ENCODE measurements at regions not wholly inside any gene's neighbourhood (a gene's known extent, or its start where the extent isn't known, plus 50 kb on each side); places are given as distances from the start of the nearest gene placed in this dataset.

DNA sequence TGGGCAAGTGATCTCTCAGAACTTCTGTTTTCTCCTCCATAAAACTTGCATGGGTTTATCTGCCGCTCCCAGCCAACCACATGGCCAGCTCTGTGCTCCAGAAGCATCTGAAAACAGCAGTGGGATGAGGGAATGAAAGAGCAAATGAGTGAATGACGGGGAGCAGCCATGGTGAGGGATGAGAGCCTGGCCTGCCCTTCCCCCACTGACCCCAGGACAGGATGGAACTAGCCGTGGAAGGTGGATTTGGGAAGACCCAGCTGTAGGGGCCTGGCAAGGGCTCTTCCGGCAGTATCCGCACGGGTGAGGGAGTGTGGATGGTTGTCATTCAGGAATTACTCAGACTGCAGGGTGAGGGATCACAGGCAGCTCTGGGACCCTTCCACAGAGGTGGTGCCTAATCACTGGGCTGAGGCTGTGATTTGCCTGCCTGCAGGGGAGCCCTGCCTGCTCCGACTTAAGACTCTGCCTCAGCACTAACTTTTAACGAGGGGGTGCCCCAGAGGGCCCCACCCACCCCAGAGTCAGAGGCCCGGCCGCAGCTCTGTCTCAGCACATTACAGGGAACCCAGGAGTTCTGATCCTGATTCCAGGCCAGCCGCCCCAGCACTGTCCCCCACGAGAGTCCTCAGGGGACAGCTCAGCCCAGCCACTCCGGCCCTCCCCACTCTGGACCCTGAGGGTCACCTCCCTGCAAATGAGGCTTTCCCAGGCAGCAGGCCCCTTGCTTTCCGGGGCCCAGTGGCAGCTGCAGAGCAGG is 136.8 kb upstream of the C14orf180 start:
- no peak overlapping the region for H2AFZ ChIP-seq (ENCODE audit: low read length)
- H3K9me3 ChIP-seq (ENCODE audit: control insufficient read depth, insufficient read depth, low read depth, low read length) = no peaks in the 10 kb centered on the region
- no peaks in the 10 kb centered on the region for H3K79me2 ChIP-seq (ENCODE audit: control insufficient read depth, insufficient read depth, low read length)
- TF ChIP-seq EZH2 (IDR thresholded peaks at IDR 0.05; ENCODE audit: low read length, missing control alignments) = no peak
- TF ChIP-seq, protein P1, sequence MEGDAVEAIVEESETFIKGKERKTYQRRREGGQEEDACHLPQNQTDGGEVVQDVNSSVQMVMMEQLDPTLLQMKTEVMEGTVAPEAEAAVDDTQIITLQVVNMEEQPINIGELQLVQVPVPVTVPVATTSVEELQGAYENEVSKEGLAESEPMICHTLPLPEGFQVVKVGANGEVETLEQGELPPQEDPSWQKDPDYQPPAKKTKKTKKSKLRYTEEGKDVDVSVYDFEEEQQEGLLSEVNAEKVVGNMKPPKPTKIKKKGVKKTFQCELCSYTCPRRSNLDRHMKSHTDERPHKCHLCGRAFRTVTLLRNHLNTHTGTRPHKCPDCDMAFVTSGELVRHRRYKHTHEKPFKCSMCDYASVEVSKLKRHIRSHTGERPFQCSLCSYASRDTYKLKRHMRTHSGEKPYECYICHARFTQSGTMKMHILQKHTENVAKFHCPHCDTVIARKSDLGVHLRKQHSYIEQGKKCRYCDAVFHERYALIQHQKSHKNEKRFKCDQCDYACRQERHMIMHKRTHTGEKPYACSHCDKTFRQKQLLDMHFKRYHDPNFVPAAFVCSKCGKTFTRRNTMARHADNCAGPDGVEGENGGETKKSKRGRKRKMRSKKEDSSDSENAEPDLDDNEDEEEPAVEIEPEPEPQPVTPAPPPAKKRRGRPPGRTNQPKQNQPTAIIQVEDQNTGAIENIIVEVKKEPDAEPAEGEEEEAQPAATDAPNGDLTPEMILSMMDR (conservative IDR thresholded peaks at IDR 0.05 in 1 of 2, IDR thresholded peaks at IDR 0.05 in 1 of 2; ENCODE audit: low read depth in 1 of 2, low read length in 2 of 2) = no peak
- no peak overlapping the region for H3K9ac ChIP-seq (ENCODE audit: insufficient read depth, low read length)
- no peak overlapping the region for H3K4me3 ChIP-seq (replicated peaks in 1 of 4; ENCODE audit: control extremely low read depth in 1 of 4, insufficient read depth in 1 of 4, low read depth in 3 of 4, low read length in 4 of 4)
- no peak for DNase-seq (ENCODE audit: low read depth in 2 of 2)
- no peaks in the 10 kb centered on the region for H4K20me1 ChIP-seq (ENCODE audit: control insufficient read depth, extremely low read depth, insufficient read depth, low read length)
- no peaks in the 10 kb centered on the region for H3K36me3 ChIP-seq (ENCODE audit: control insufficient read depth, insufficient read depth, low read length)
- H3K4me2 ChIP-seq (ENCODE audit: extremely low read depth, insufficient read depth, low read length) = no peak overlapping the region
- no peaks in the 10 kb centered on the region for H3K4me1 ChIP-seq (ENCODE audit: control insufficient read depth, extremely low read depth, insufficient read depth, low read length)
- H3K27ac ChIP-seq (ENCODE audit: insufficient read depth, low read length) = no peak overlapping the region
- no peaks in the 10 kb centered on the region for H3K27me3 ChIP-seq (ENCODE audit: control insufficient read depth, insufficient read depth, low read length)

DNA sequence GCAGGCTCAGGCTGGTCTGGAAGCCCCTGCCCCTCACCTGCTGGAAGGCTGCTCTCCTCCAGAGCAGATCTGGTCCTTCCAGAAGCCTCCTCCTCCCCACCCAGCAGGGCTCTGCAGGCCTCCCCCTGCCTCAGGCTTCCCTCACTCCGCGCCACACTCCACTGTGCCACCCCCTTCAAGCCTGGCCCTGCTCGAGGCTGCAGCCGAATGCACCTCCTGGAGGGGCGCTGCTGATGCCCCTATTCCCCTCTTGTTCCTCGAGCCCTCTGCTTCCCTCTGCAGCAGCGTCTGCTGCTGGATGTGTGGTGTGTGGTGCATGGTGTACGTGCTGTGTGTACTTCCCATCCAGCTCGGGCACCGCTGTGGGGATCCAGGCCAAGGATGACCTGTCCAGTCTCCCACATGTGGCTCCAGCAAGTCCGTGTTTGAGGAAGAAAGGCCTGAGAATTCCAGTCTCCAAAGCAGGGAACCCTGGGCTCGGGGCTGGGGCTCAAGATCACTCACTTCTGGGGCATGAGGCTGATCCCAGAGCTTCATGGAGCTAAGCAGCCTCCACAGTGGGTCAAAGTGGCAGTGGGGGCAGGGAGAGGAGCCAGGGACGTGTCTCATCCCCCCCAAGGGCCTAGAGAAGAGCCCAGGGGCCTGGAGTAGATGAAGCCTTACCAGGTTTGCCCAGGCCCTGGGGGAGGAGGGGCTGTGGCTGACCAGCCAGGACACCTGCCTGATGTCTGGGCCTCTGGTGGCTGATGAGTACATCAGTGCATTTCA is 136.0 kb upstream of the C14orf180 start:
- no peaks in the 10 kb centered on the region for H3K4me1 ChIP-seq (ENCODE audit: control insufficient read depth, extremely low read depth, insufficient read depth, low read length)
- no peak overlapping the region for H3K4me3 ChIP-seq (replicated peaks in 1 of 4; ENCODE audit: control extremely low read depth in 1 of 4, insufficient read depth in 1 of 4, low read depth in 3 of 4, low read length in 4 of 4)
- no peak overlapping the region for H3K9ac ChIP-seq (ENCODE audit: insufficient read depth, low read length)
- H4K20me1 ChIP-seq (ENCODE audit: control insufficient read depth, extremely low read depth, insufficient read depth, low read length) = no peaks in the 10 kb centered on the region
- TF ChIP-seq, protein P1 (conservative IDR thresholded peaks at IDR 0.05 in 1 of 2, IDR thresholded peaks at IDR 0.05 in 1 of 2; ENCODE audit: low read depth in 1 of 2, low read length in 2 of 2) = no peak
- no peak for TF ChIP-seq EZH2 (IDR thresholded peaks at IDR 0.05; ENCODE audit: low read length, missing control alignments)
- H3K79me2 ChIP-seq (ENCODE audit: control insufficient read depth, insufficient read depth, low read length) = no peaks in the 10 kb centered on the region
- no peak overlapping the region for H3K27ac ChIP-seq (ENCODE audit: insufficient read depth, low read length)
- no peaks in the 10 kb centered on the region for H3K36me3 ChIP-seq (ENCODE audit: control insufficient read depth, insufficient read depth, low read length)
- no peak for DNase-seq (ENCODE audit: low read depth in 2 of 2)
- H3K9me3 ChIP-seq (ENCODE audit: control insufficient read depth, insufficient read depth, low read depth, low read length) = no peaks in the 10 kb centered on the region
- H2AFZ ChIP-seq (ENCODE audit: low read length) = no peak overlapping the region
- no peaks in the 10 kb centered on the region for H3K27me3 ChIP-seq (ENCODE audit: control insufficient read depth, insufficient read depth, low read length)
- H3K4me2 ChIP-seq (ENCODE audit: extremely low read depth, insufficient read depth, low read length) = no peak overlapping the region

DNA sequence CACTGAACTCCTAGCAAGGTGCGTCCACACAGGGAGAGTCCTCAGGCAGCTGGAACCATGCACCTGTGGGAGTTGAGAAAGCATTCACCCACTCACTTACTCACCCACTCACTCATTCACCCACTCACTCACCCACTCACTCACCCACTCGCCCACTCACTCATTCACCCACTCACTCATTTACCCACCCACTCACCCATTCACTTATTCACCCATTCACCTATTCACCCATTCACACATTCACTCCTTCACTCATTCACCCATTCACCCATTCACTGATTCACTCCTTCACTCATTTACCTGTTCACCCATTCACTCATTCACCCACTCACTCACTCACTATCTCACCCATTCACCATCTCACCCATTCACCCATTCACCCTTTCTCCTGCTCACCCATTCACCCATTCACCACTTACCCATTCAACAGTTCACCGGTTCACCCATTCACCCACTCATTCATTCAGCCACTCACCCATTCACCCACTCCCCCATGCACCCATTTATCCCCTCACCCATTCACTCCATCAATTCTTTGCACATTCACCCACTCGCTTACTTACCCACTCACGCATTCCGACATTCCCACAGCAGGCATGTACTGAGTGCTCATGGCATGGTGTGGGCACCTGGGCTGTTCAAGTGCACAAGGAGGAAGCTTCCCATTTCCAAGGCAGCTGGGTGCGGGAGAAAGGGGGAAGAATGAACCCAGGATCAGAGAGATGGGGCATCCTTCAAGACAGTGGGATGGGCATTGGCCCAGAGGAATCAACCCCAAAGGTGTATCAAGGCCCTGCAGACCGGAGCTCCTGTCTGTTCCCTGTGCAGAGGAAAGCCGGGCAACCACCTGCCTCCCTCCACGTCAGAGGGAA is 135.2 kb upstream of the C14orf180 start:
- Histone ChIP-seq H3K9ac (ENCODE audit: insufficient read depth, low read length) (no peak overlapping the region), H2AFZ (ENCODE audit: low read length) (no peak overlapping the region), H3K4me1 (ENCODE audit: control insufficient read depth, extremely low read depth, insufficient read depth, low read length) (no peaks in the 10 kb centered on the region), H3K27ac (ENCODE audit: insufficient read depth, low read length) (no peak overlapping the region), H3K4me2 (ENCODE audit: extremely low read depth, insufficient read depth, low read length) (no peak overlapping the region), H3K79me2 (ENCODE audit: control insufficient read depth, insufficient read depth, low read length) (no peaks in the 10 kb centered on the region), H3K4me3 (replicated peaks in 1 of 4; ENCODE audit: control extremely low read depth in 1 of 4, insufficient read depth in 1 of 4, low read depth in 3 of 4, low read length in 4 of 4) (no peak overlapping the region), H3K9me3 (ENCODE audit: control insufficient read depth, insufficient read depth, low read depth, low read length) (no peaks in the 10 kb centered on the region), H3K27me3 (ENCODE audit: control insufficient read depth, insufficient read depth, low read length) (no peaks in the 10 kb centered on the region), H4K20me1 (ENCODE audit: control insufficient read depth, extremely low read depth, insufficient read depth, low read length) (no peaks in the 10 kb centered on the region), H3K36me3 (ENCODE audit: control insufficient read depth, insufficient read depth, low read length) (no peaks in the 10 kb centered on the region)
- DNase-seq (ENCODE audit: low read depth in 2 of 2) = no peak
- no peak for TF ChIP-seq EZH2 (IDR thresholded peaks at IDR 0.05; ENCODE audit: low read length, missing control alignments)
- TF ChIP-seq, protein P1 (conservative IDR thresholded peaks at IDR 0.05 in 1 of 2, IDR thresholded peaks at IDR 0.05 in 1 of 2; ENCODE audit: low read depth in 1 of 2, low read length in 2 of 2) = no peak
